ENCODE measurements at regions not wholly inside any gene's neighbourhood (a gene's known extent, or its start where the extent isn't known, plus 50 kb on each side); places are given as distances from the start of the nearest gene placed in this dataset.

- DNase-seq (ENCODE audit: low read depth), result no peak
- no peak overlapping the region for H3K4me3 ChIP-seq (ENCODE audit: low read length)
- no peak for TF ChIP-seq CTCF (IDR thresholded peaks at IDR 0.05; ENCODE audit: insufficient read depth, low read depth, low read length, missing control alignments)
Measured at GRCh38 chr15:85920956-85921355, 126.2 kb upstream of the KLHL25 start.

GRCh38 chr15:85924088-85924487, 129.4 kb upstream of the KLHL25 start:
- no peak for TF ChIP-seq CTCF (IDR thresholded peaks at IDR 0.05; ENCODE audit: insufficient read depth, low read depth, low read length, missing control alignments)
- DNase-seq (ENCODE audit: low read depth), result no peak
- no peak overlapping the region for H3K4me3 ChIP-seq (ENCODE audit: low read length)

DNA sequence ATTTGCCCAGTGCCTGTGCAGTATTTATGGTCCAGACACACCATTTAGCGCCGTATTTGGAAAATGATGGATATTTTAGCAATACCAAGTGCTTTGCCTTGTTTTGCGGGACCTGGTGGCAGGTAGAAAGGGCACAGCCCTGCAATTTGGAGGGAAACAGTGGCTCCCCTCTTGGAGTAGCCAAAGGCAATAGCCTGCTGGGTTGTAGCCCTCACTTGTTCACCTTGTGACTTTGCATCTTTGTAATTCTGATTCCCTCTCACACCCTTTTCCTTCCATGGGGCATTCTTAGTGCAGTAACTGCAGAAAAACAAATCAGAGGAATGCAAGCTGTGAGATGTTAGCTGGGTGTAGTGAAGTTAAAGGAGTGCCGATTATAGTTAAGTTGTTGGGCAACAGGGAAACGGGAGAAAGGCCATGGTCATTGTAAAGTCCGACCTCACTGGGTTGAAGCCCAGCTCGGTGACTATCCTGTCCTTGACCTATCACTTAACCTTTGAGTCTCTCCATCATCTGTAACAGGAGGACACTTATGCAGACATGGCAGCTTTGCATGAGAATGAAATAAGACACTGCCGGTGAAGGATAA, 131.0 kb upstream of the KLHL25 start:
- no peak overlapping the region for H3K4me3 ChIP-seq (ENCODE audit: low read length)
- no peak for DNase-seq (ENCODE audit: low read depth)
- TF ChIP-seq CTCF (IDR thresholded peaks at IDR 0.05; ENCODE audit: insufficient read depth, low read depth, low read length, missing control alignments), result no peak

GRCh38 chr15:85926834-85927233, 132.1 kb upstream of the KLHL25 start:
- DNase-seq (ENCODE audit: low read depth), result no peak
- no peak overlapping the region for H3K4me3 ChIP-seq (ENCODE audit: low read length)
- no peak for TF ChIP-seq CTCF (IDR thresholded peaks at IDR 0.05; ENCODE audit: insufficient read depth, low read depth, low read length, missing control alignments)

DNA sequence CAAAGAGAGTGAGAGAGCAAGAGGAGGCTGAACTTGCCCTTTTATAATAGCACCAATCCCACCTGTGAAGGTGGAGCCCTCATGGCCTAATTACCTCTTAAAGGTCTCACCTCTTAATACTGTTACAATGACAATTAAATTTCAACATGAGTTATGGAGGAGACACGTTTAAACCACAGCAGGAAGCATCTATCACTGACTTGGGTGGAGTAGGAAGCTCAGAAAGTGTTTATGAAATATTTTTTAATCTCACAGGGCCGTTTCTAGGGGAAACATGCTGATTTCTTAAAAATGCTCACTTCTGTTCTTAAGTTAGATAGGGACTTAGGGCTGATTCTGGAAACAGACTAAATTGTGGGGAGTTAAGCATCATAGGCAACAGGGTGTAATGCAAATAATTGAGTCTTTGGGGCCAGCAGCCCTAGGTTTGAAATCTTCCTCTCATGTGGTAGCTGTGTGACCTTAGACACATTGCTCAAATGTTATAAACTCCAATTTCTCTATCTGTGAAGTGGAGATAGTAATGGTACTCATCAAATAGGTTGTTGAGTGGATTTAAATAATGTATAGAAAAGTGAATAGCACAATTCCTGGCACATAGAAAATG, 133.3 kb upstream of the KLHL25 start:
- no peak for TF ChIP-seq CTCF (IDR thresholded peaks at IDR 0.05; ENCODE audit: insufficient read depth, low read depth, low read length, missing control alignments)
- no peak for DNase-seq (ENCODE audit: low read depth)
- no peak overlapping the region for H3K4me3 ChIP-seq (ENCODE audit: low read length)

DNA sequence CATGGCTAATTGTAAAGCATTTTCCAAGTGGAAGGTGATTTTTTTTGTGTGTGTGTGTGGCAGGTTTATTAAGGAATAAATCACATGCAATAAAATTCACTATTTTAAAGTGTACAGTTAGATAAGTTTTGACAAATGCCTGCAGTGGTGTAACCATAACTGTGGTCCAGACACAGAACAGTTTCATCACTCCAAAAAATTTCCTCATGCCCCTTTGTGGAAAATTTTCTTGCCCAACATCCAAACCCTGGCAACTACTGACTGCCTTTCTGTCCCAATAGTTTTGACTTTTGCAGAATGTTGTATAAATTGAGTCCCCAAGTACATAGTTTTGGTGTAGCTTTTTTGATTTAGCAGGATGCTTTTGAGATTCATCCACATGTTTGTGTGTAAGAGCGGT, 135.1 kb upstream of the KLHL25 start:
- no peak for DNase-seq (ENCODE audit: low read depth)
- no peak overlapping the region for H3K4me3 ChIP-seq (ENCODE audit: low read length)
- no peak for TF ChIP-seq CTCF (IDR thresholded peaks at IDR 0.05; ENCODE audit: insufficient read depth, low read depth, low read length, missing control alignments)

- no peak for DNase-seq (ENCODE audit: low read depth)
Measured at GRCh38 chr15:85932391-85932790, 137.7 kb upstream of the KLHL25 start.

More at GRCh38 chr15:85932391-85932790, 137.7 kb upstream of the KLHL25 start:
- no peak overlapping the region for H3K4me3 ChIP-seq (ENCODE audit: low read length)
- no peak for TF ChIP-seq CTCF (IDR thresholded peaks at IDR 0.05; ENCODE audit: insufficient read depth, low read depth, low read length, missing control alignments)
